ENCODE measurements at regions not wholly inside any gene's neighbourhood (a gene's known extent, or its start where the extent isn't known, plus 50 kb on each side); places are given as distances from the start of the nearest gene placed in this dataset.

- TF ChIP-seq, protein P1, sequence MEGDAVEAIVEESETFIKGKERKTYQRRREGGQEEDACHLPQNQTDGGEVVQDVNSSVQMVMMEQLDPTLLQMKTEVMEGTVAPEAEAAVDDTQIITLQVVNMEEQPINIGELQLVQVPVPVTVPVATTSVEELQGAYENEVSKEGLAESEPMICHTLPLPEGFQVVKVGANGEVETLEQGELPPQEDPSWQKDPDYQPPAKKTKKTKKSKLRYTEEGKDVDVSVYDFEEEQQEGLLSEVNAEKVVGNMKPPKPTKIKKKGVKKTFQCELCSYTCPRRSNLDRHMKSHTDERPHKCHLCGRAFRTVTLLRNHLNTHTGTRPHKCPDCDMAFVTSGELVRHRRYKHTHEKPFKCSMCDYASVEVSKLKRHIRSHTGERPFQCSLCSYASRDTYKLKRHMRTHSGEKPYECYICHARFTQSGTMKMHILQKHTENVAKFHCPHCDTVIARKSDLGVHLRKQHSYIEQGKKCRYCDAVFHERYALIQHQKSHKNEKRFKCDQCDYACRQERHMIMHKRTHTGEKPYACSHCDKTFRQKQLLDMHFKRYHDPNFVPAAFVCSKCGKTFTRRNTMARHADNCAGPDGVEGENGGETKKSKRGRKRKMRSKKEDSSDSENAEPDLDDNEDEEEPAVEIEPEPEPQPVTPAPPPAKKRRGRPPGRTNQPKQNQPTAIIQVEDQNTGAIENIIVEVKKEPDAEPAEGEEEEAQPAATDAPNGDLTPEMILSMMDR (IDR thresholded peaks at IDR 0.05), result no peak
- no peak for TF ChIP-seq EZH2 (IDR thresholded peaks at IDR 0.05)
- TF ChIP-seq EZH2phosphoT487 (IDR thresholded peaks at IDR 0.05), result no peak
Measured at GRCh38 chr10:110355922-110356627, 51.4 kb upstream of the SMNDC1 start.
